Pancreas (tissue), 10 donors: ENCODE measurements at regions not wholly inside any gene's neighbourhood (a gene's known extent, or its start where the extent isn't known, plus 50 kb on each side); places are given as distances from the start of the nearest gene placed in this dataset.
A peak's percentile ranks its signal among the peaks of the same experiment; 100 is the strongest.

Experiments used
- ATAC-seq, 4 donors: fragments of 200-7000 bp; cut with Tn5 transposase; one replicate each; pipeline versions ENCODE4 v1.8.0 to v1.9.1; 2020; ENCODE audit warnings: mild to moderate bottlenecking in 4 of 4, moderate library complexity in 4 of 4
- DNase-seq, 6 donors: peaks; one replicate each; pipeline ENCODE4 v3.0.0-alpha.2; 2020
- FAIRE-seq: peaks from 2 replicates; lab custom pipeline; 2012; peaks lifted over from hg19 to GRCh38; lab: Jason Lieb, UNC
- H3K27ac ChIP-seq, 4 donors: fragments of 200-600 bp; sonication (generic); 1 replicate in 3 of 4; 2 replicates in 1 of 4; pipeline versions ENCODE4 v1.5.0 to v1.8.0; 2020
- H3K27me3 ChIP-seq, 4 donors: fragments of 200-600 bp; one replicate each; pipeline ENCODE4 v1.8.0; 2021
- H3K36me3 ChIP-seq, 3 donors: fragments of 200-600 bp; sonication (generic) in 1 of 3; one replicate each; pipeline versions ENCODE4 v1.5.0 to v1.8.0; 2020 to 2021
- H3K4me1 ChIP-seq, 3 donors: fragments of 200-600 bp; one replicate each; pipeline ENCODE4 v1.8.0; 2021
- H3K4me3 ChIP-seq, 4 donors: fragments of 200-600 bp; sonication (generic) in 2 of 4; one replicate each; pipeline versions ENCODE4 v1.5.0 to v1.8.0; 2020 to 2021
- H3K9me3 ChIP-seq, 4 donors: fragments of 200-600 bp; one replicate each; pipeline ENCODE4 v1.8.0; 2021
- CTCF ChIP-seq, 4 donors: fragments of 200-600 bp; sonication (generic) in 3 of 4; IDR thresholded peaks; one replicate each; pipeline versions ENCODE4 v1.5.0 to v1.8.0; 2021; ENCODE audit warnings: antibody characterized with exemption in 4 of 4
- whole genome bisulfite sequencing, 2 donors: extraction: QIAGEN DNeasy Blood & Tissue Kit; methylation state at CpG; one replicate each; pipeline ENCODE4 v1.1.7; 2013; 5-methylcytosine and 5-hydroxymethylcytosine counted together
- intact Hi-C, 3 donors: fragments of 100-400 bp; cut with DNase I; formaldehyde crosslinking; loops; one replicate each; pipeline versions ENCODE4 v1.11.1 to v1.14.2; 2022
- donor health status: healthy with polysubstance abuse.
- donor health status: DM: no; HTN: no; CAD: no; lungs with moderate emphysema.
- donor health status: DM: no; HTN: no; CAD: no.
- donor health status: control.
- donor health status: control.
- donor health status: Bipolar disorder and iron deficiency.
- donor health status: DM: yes; HTN: yes; CAD: no.
- donor health status: DM: no; HTN: no; CAD: no.
- donor health status: DM: no; HTN: no; CAD: no.
- donor health status: DM: yes; HTN: yes; CAD: no.

DNA sequence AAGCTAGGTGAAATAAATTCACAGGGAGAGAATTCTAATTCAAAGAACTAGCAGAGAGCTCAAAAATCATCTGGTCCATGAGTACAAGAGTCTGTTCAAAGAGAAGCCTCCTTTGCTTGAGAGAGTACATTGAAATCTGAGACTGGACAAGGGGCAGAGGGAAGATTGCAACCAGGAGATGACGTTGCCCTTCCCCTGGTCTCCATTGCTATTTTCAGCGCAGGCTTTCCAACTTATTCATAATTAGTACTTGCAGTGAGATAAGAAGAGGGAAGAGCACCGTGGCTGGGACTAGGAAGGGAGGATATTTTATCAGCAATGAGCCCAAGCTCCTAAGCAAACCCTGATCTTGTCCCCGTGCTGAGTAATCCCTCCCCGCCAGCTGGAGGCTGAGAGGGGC lies 251.8 kb upstream of the RORA start:
- intact Hi-C loops = no loop called here
- H3K4me3 ChIP-seq = no peak overlapping the region
- 41 to 45% methylated on average over 5 of the region's 5 CpGs for WGBS, 2 donors
- H3K9me3 ChIP-seq = no peaks in the 10 kb centered on the region
- no peaks in the 10 kb centered on the region for H3K27me3 ChIP-seq
- no peak for TF ChIP-seq CTCF (IDR thresholded peaks at IDR 0.05)
- FAIRE-seq = no peak
- H3K4me1 ChIP-seq = no peaks in the 10 kb centered on the region
- no peak for ATAC-seq
- no peak overlapping the region for H3K27ac ChIP-seq
- no peaks in the 10 kb centered on the region for H3K36me3 ChIP-seq
- DNase-seq = no peak

- Histone ChIP-seq H3K36me3 (no peaks in the 10 kb centered on the region), H3K9me3 (no peaks in the 10 kb centered on the region), H3K4me3 (no peak overlapping the region), H3K27ac (no peak overlapping the region), H3K4me1 (no peaks in the 10 kb centered on the region), H3K27me3 (no peaks in the 10 kb centered on the region)
- intact Hi-C loops = no loop called here
- FAIRE-seq (no peak), DNase-seq (peak in 1 of 6 donors; percentile 7), ATAC-seq (peak in 1 of 4 donors; percentile 56)
- no peak for TF ChIP-seq CTCF (IDR thresholded peaks at IDR 0.05)
- 30 to 32% methylated on average over 5 of the region's 5 CpGs for WGBS, 2 donors
These were observed 251.2 kb upstream of the RORA start for GRCh38 chr15:61480295-61480694.

DNA sequence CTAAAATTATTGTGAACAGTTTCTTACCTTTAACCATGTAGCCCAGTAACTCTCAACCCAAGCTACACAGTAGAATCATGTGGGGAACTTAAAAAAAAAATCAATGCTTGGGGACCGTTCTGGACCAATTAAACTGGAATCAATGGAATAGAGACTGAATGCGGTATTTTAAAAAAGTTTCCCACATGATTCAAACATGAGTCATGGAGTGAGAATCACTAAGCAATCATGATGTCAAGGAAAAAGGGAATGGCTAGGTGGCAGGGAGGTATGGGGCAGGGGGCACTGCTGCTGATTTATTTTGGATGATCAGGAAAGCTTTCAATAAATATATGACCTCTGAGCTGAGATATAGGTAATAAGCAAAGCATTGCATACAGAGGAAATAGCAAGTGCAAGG lies 250.5 kb upstream of the RORA start:
- Histone ChIP-seq H3K4me1 (no peaks in the 10 kb centered on the region), H3K36me3 (no peaks in the 10 kb centered on the region), H3K9me3 (no peaks in the 10 kb centered on the region), H3K4me3 (no peak overlapping the region), H3K27ac (no peak overlapping the region), H3K27me3 (no peaks in the 10 kb centered on the region)
- ATAC-seq (no peak), FAIRE-seq (no peak), DNase-seq (no peak)
- intact Hi-C loops = no loop called here
- no peak for TF ChIP-seq CTCF (IDR thresholded peaks at IDR 0.05)
- 63 to 68% methylated on average over 2 of the region's 2 CpGs for WGBS, 2 donors

- TF ChIP-seq CTCF (IDR thresholded peaks at IDR 0.05) = no peak
- no peak for FAIRE-seq
- WGBS, 2 donors = 94 to 100% methylated on average over 1 of the region's 1 CpG
These were observed 247.6 kb upstream of the RORA start for GRCh38 chr15:61476741-61477140.

DNA sequence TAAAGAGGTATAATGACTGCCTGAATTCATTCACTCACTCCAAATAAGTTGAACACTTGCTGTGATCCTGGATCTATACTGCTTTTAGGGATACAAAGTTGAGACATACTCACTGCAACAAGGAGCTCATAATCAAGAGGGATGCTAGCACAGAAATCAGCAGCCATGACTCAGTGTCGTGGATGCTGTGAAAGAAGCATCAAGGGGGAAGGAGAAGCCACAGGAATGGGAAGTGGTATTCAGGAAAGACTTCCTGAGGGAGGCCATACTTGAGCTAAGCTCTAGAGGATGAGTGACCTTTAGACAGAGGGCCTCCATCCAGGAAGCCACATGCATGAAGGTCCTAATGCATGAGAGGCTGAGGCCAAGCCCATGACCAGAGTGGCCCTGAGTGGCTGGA lies 245.7 kb upstream of the RORA start:
- no peaks in the 10 kb centered on the region for H3K36me3 ChIP-seq
- intact Hi-C loops = no loop called here
- DNase-seq (no peak), FAIRE-seq (no peak), ATAC-seq (no peak)
- TF ChIP-seq CTCF (IDR thresholded peaks at IDR 0.05) = no peak
- H3K27me3 ChIP-seq = no peaks in the 10 kb centered on the region
- 87 to 89% methylated on average over 1 of the region's 1 CpG for WGBS, 2 donors
- H3K4me1 ChIP-seq = no peaks in the 10 kb centered on the region
- H3K27ac ChIP-seq = no peak overlapping the region
- H3K9me3 ChIP-seq = no peaks in the 10 kb centered on the region
- H3K4me3 ChIP-seq = no peak overlapping the region

More at GRCh38 chr15:61476741-61477140, 247.6 kb upstream of the RORA start:
- DNase-seq = no peak
- no peak overlapping the region for H3K4me3 ChIP-seq
- H3K36me3 ChIP-seq = no peaks in the 10 kb centered on the region
- H3K9me3 ChIP-seq = no peaks in the 10 kb centered on the region
- ATAC-seq = no peak
- intact Hi-C loops = no loop called here
- no peak overlapping the region for H3K27ac ChIP-seq
- no peaks in the 10 kb centered on the region for H3K4me1 ChIP-seq
- no peaks in the 10 kb centered on the region for H3K27me3 ChIP-seq
